H1 (cell line): ENCODE measurements at regions not wholly inside any gene's neighbourhood (a gene's known extent, or its start where the extent isn't known, plus 50 kb on each side); places are given as distances from the start of the nearest gene placed in this dataset.

Experiments used
- CTCF ChIA-PET: fragments of 300-600 bp; sonication (Branson Sonifier 250); formaldehyde crosslinking; loops from one replicate; lab custom pipeline; 2021; ENCODE audit not compliant: partially characterized antibody; lab: Charles Lee
- POLR2A ChIA-PET: fragments of 300-600 bp; sonication (Branson Sonifier 250); formaldehyde crosslinking; loops from one replicate; lab custom pipeline; 2021; ENCODE audit warnings: inconsistent platforms; ENCODE audit not compliant: partially characterized antibody; lab: Charles Lee
- DNase-seq, 2 experiments: peaks; one replicate each; pipeline versions ENCODE4 v3.0.0 to v3.0.0-alpha.2; 2010 to 2022; ENCODE audit warnings: low spot score in 2 of 2, low read depth in 1 of 2, mixed read lengths in 1 of 2
- FAIRE-seq: peaks from 2 replicates; lab custom pipeline; 2011; peaks lifted over from hg19 to GRCh38; lab: Jason Lieb, UNC
- H2AFZ ChIP-seq: 2 replicates; pipeline ENCODE4 v1.8.1; 2012; ENCODE audit warnings: low read length, inconsistent platforms
- H2AK5ac ChIP-seq: 2 replicates; pipeline ENCODE4 v1.6.1; 2013; ENCODE audit warnings: low read depth, low read length
- H2BK120ac ChIP-seq: replicated peaks from 2 replicates; pipeline ENCODE3; 2013; ENCODE audit warnings: low read depth, low read length, inconsistent platforms
- H2BK12ac ChIP-seq: 2 replicates; pipeline ENCODE4 v1.6.1; 2013; ENCODE audit warnings: low read depth, low read length
- H2BK15ac ChIP-seq: 2 replicates; pipeline ENCODE4 v1.6.1; 2013; ENCODE audit warnings: low read length
- H2BK20ac ChIP-seq: 2 replicates; pipeline ENCODE4 v1.6.1; 2013; ENCODE audit warnings: low read length
- H2BK5ac ChIP-seq: 2 replicates; pipeline ENCODE4 v1.6.1; 2013; ENCODE audit warnings: low read depth, low read length
- H3K14ac ChIP-seq: 2 replicates; pipeline ENCODE4 v1.6.1; 2013; ENCODE audit warnings: inconsistent platforms; ENCODE audit not compliant: insufficient read length
- H3K18ac ChIP-seq: 2 replicates; pipeline ENCODE4 v1.6.1; 2013; ENCODE audit warnings: low read length; ENCODE audit errors: extremely low read depth
- H3K23ac ChIP-seq: 2 replicates; pipeline ENCODE4 v1.6.1; 2013; ENCODE audit warnings: inconsistent platforms; ENCODE audit not compliant: insufficient read length
- H3K23me2 ChIP-seq: 2 replicates; pipeline ENCODE4 v1.6.1; 2013; ENCODE audit warnings: low read depth, low read length
- H3K27ac ChIP-seq: 2 replicates; pipeline ENCODE4 v1.6.1; 2011; ENCODE audit warnings: low read depth, low read length, inconsistent platforms
- H3K27me3 ChIP-seq, 4 experiments: replicated peaks in 1 of 4; 1 replicate in 1 of 4; 2 replicates in 3 of 4; pipeline versions ENCODE4 v1.6.1 to v1.8.1; 2011 to 2013; ENCODE audit warnings: low read length in 3 of 4, mild to moderate bottlenecking in 3 of 4, inconsistent platforms in 2 of 4, mixed read lengths in 2 of 4, moderate library complexity in 1 of 4; ENCODE audit not compliant: control insufficient read depth in 3 of 4, insufficient read depth in 3 of 4; ENCODE audit errors: extremely low read depth in 1 of 4
- H3K36me3 ChIP-seq, 4 experiments: 2 replicates each; pipeline versions ENCODE4 v1.6.1 to v1.8.1; 2011 to 2013; ENCODE audit warnings: mild to moderate bottlenecking in 4 of 4, low read length in 3 of 4, moderate library complexity in 2 of 4, control low read depth in 1 of 4, inconsistent platforms in 1 of 4; ENCODE audit not compliant: insufficient read depth in 4 of 4, control insufficient read depth in 2 of 4
- H3K4ac ChIP-seq: replicated peaks from 2 replicates; pipeline ENCODE3; 2013; ENCODE audit warnings: low read length, low read depth, mixed read lengths, inconsistent platforms; ENCODE audit not compliant: insufficient read length
- H3K4me1 ChIP-seq, 4 experiments: replicated peaks in 1 of 4; 1 replicate in 1 of 4; 2 replicates in 3 of 4; pipeline versions ENCODE4 v1.6.1 to v1.8.1; 2011 to 2013; ENCODE audit warnings: low read length in 3 of 4, inconsistent platforms in 2 of 4, mixed read lengths in 1 of 4; ENCODE audit not compliant: insufficient read depth in 4 of 4, control insufficient read depth in 3 of 4
- H3K4me2 ChIP-seq, 2 experiments: 2 replicates each; pipeline versions ENCODE4 v1.6.1 to v1.8.1; 2011 to 2013; ENCODE audit warnings: low read depth in 2 of 2, low read length in 2 of 2, control low read depth in 1 of 2, inconsistent platforms in 1 of 2, mild to moderate bottlenecking in 1 of 2; ENCODE audit not compliant: insufficient read depth in 1 of 2
- H3K4me3 ChIP-seq, 4 experiments: fragments of 200-600, 300-600 bp in 1 of 4; sonication (generic), shearing (Covaris generic), sonication (Bioruptor Twin) in 1 of 4; 2 replicates each; pipeline versions ENCODE4 v1.5.1 to v1.8.1; 2011 to 2016; ENCODE audit warnings: low read length in 4 of 4, low read depth in 3 of 4, control low read depth in 2 of 4, inconsistent platforms in 2 of 4, mild to moderate bottlenecking in 2 of 4, mixed read lengths in 1 of 4, moderate library complexity in 1 of 4; ENCODE audit not compliant: insufficient read depth in 2 of 4; ENCODE audit errors: extremely low read depth in 1 of 4
- H3K56ac ChIP-seq: replicated peaks from 2 replicates; pipeline ENCODE3; 2013; ENCODE audit warnings: low read depth, mild to moderate bottlenecking, mixed read lengths, low read length, inconsistent platforms; ENCODE audit not compliant: insufficient read length
- H3K79me1 ChIP-seq: 2 replicates; pipeline ENCODE4 v1.6.1; 2013; ENCODE audit warnings: low read depth, low read length, control low read depth
- H3K79me2 ChIP-seq, 2 experiments: 2 replicates each; pipeline versions ENCODE4 v1.6.1 to v1.8.1; 2012 to 2013; ENCODE audit warnings: low read length in 2 of 2, mild to moderate bottlenecking in 2 of 2, inconsistent platforms in 1 of 2; ENCODE audit not compliant: insufficient read depth in 2 of 2, control insufficient read depth in 1 of 2
- H3K9ac ChIP-seq, 4 experiments: replicated peaks in 1 of 4; 1 replicate in 1 of 4; 2 replicates in 3 of 4; pipeline versions ENCODE4 v1.6.1 to v1.8.1; 2011 to 2013; ENCODE audit warnings: low read depth in 3 of 4, low read length in 3 of 4, control low read depth in 2 of 4, mild to moderate bottlenecking in 2 of 4, moderate library complexity in 2 of 4, inconsistent platforms in 1 of 4; ENCODE audit errors: extremely low read depth in 1 of 4
- H3K9me3 ChIP-seq, 2 experiments: 2 replicates each; pipeline versions ENCODE4 v1.6.1 to v1.8.1; 2012 to 2013; ENCODE audit warnings: mild to moderate bottlenecking in 2 of 2, moderate library complexity in 2 of 2, control low read depth in 1 of 2, inconsistent platforms in 1 of 2, low read depth in 1 of 2, low read length in 1 of 2, mixed read lengths in 1 of 2; ENCODE audit not compliant: insufficient read depth in 2 of 2
- H4K20me1 ChIP-seq, 2 experiments: replicated peaks in 1 of 2; 2 replicates each; pipeline versions ENCODE3 to v1.8.1; 2011 to 2013; ENCODE audit warnings: inconsistent platforms in 2 of 2, low read length in 2 of 2, mild to moderate bottlenecking in 1 of 2; ENCODE audit not compliant: insufficient read depth in 2 of 2, control insufficient read depth in 1 of 2
- H4K5ac ChIP-seq: 2 replicates; pipeline ENCODE4 v1.6.1; 2013; ENCODE audit warnings: low read length, low read depth, mixed read lengths, inconsistent platforms; ENCODE audit not compliant: insufficient read length
- H4K8ac ChIP-seq: 2 replicates; pipeline ENCODE4 v1.8.0; 2013; ENCODE audit warnings: mild to moderate bottlenecking, moderate library complexity, low read length, inconsistent platforms; ENCODE audit not compliant: insufficient read depth; ENCODE audit errors: extremely low read depth
- H4K91ac ChIP-seq: replicated peaks from 2 replicates; pipeline ENCODE3; 2013; ENCODE audit warnings: low read length, mixed read lengths, inconsistent platforms; ENCODE audit not compliant: insufficient read length
- ASH2L ChIP-seq: fragments of 200-600, 300-600 bp; sonication (generic); IDR thresholded peaks from one replicate; pipeline ENCODE4 v1.7.1; 2017; ENCODE audit warnings: low read length
- ATF2 ChIP-seq: IDR thresholded peaks from 2 replicates; pipeline ENCODE4 v1.6.1; 2012; ENCODE audit warnings: low read length, inconsistent platforms
- BCL11A ChIP-seq, 2 experiments: IDR thresholded peaks; one replicate each; pipeline ENCODE4 v1.6.1; 2011; ENCODE audit warnings: low read depth in 2 of 2, low read length in 2 of 2, mild to moderate bottlenecking in 2 of 2
- CBX8 ChIP-seq: fragments of 300-800, 300-1000 bp; sonication (generic); IDR thresholded peaks from 2 replicates; pipeline ENCODE4 v1.7.1; 2016; ENCODE audit warnings: low read depth, low read length, borderline replicate concordance
- CREB1 ChIP-seq: IDR thresholded peaks from 2 replicates; pipeline ENCODE4 v1.6.1; 2012; ENCODE audit warnings: inconsistent platforms
- EZH2 ChIP-seq: fragments of 200-600 bp; sonication (generic); IDR thresholded peaks from 2 replicates; pipeline ENCODE4 v1.7.1; 2012; ENCODE audit warnings: low read depth, mild to moderate bottlenecking, moderate library complexity, low read length, inconsistent platforms; ENCODE audit not compliant: severe bottlenecking
- JUND ChIP-seq: IDR thresholded peaks from 2 replicates; pipeline ENCODE4 v1.6.1; 2011; ENCODE audit warnings: mild to moderate bottlenecking, improper control_type of control experiment, low read length
- PHF8 ChIP-seq: fragments of 200-600 bp; sonication (generic); conservative IDR thresholded peaks from 2 replicates; pipeline ENCODE4 v1.7.1; 2012; ENCODE audit warnings: low read depth, mild to moderate bottlenecking, inconsistent platforms, low read length, moderate library complexity
- RAD21 ChIP-seq, 2 experiments: IDR thresholded peaks in 1 of 2; conservative IDR thresholded peaks in 1 of 2; 2 replicates each; pipeline ENCODE4 v1.6.1; 2011; ENCODE audit warnings: low read depth in 2 of 2, low read length in 2 of 2, improper control_type of control experiment in 1 of 2, inconsistent platforms in 1 of 2, mild to moderate bottlenecking in 1 of 2, moderate library complexity in 1 of 2
- RNF2 ChIP-seq: fragments of 200-900, 300-1000 bp; sonication (generic); IDR thresholded peaks from 2 replicates; pipeline ENCODE4 v1.7.1; 2016; ENCODE audit warnings: borderline replicate concordance, low read depth, mild to moderate bottlenecking, antibody characterized with exemption, low read length; ENCODE audit not compliant: poor library complexity, severe bottlenecking; ENCODE audit errors: missing control alignments
- TAF7 ChIP-seq: optimal IDR thresholded peaks from 2 replicates; pipeline ENCODE3; 2011; ENCODE audit warnings: low read depth, mild to moderate bottlenecking, inconsistent platforms, low read length, moderate library complexity, borderline replicate concordance
- TBP ChIP-seq: IDR thresholded peaks from 2 replicates; pipeline ENCODE4 v1.6.1; 2011; ENCODE audit warnings: low read depth, low read length, improper control_type of control experiment
- TCF12 ChIP-seq: IDR thresholded peaks from 2 replicates; pipeline ENCODE4 v1.6.1; 2011; ENCODE audit warnings: low read depth, mild to moderate bottlenecking, low read length
- WGBS, 2 experiments: shearing (Covaris generic) in 1 of 2; methylation state at CpG; one replicate each; pipeline versions ENCODE4 v1.1.6 to v1.1.7; 2013 to 2015; ENCODE audit warnings: low lambda C conversion rate in 2 of 2, mixed read lengths in 2 of 2, inconsistent platforms in 1 of 2, low coverage in 1 of 2, missing lambda C conversion rate in 1 of 2; ENCODE audit not compliant: insufficient replicate concordance in 2 of 2, insufficient coverage in 1 of 2, insufficient read length in 1 of 2; ENCODE audit errors: extremely low coverage in 1 of 2, missing lambda C conversion rate in 1 of 2; 5-methylcytosine and 5-hydroxymethylcytosine counted together

DNA sequence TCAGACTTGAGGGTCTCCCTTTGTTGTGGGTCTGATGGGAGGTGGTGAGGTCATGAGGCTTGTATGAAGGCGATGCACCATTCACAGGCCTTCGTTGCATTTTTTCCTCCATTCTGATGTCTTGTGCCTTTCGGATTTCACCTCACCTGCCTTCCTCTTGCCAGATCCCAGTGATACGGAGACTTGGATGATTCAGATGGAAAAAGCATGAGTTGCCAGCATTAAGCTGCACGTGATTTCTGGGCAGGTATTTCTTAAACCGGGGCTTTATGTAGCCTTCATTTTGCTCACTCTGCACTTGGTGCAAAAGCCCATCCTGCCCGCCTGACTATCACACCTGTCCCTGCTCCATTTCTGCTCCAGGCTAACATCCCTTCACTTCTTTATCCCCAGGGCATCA lies 216.7 kb downstream of the SNX19 start:
- Histone ChIP-seq H4K91ac (no peak overlapping the region), H3K23ac (no peak overlapping the region), H3K27ac (no peak overlapping the region), H4K20me1 (no peaks in the 10 kb centered on the region), H2AK5ac (no peak overlapping the region), H3K4me2 (no peak overlapping the region), H3K4me3 (no peak overlapping the region), H3K4me1 (no peaks in the 10 kb centered on the region), H2BK20ac (no peak overlapping the region), H3K9ac (no peak overlapping the region), H2BK12ac (no peak overlapping the region)
- DNase-seq: no peak
- no peak for FAIRE-seq
- POLR2A ChIA-PET: no interaction called here
- WGBS, 2 experiments: 87% methylated on average over 7 of the region's 7 CpGs; no CpG with 5 or more reads in 1 of the 2 experiments
- TF ChIP-seq RNF2 (no peak), TCF12 (no peak), ASH2L (no peak), CBX8 (no peak), CREB1 (no peak), JUND (no peak), TBP (no peak), RAD21 (IDR thresholded peaks at IDR 0.05 in 1 of 2, conservative IDR thresholded peaks at IDR 0.05 in 1 of 2; ENCODE audit: low read depth in 2 of 2, low read length in 2 of 2) (no peak), BCL11A (IDR thresholded peaks at IDR 0.05; ENCODE audit: low read depth in 2 of 2, low read length in 2 of 2) (no peak), PHF8 (no peak), ATF2 (no peak), TAF7 (no peak), EZH2 (no peak)
- TF ChIP-seq, all 59 proteins: peak for 0
- Histone ChIP-seq H3K36me3 (no peaks in the 10 kb centered on the region), H2BK15ac (no peak overlapping the region), H3K27me3 (no peaks in the 10 kb centered on the region), H3K14ac (no peak overlapping the region), H3K18ac (no peak overlapping the region), H2BK5ac (no peak overlapping the region), H3K79me1 (no peaks in the 10 kb centered on the region), H2BK120ac (no peak overlapping the region), H2AFZ (no peak overlapping the region), H4K5ac (no peak overlapping the region), H3K56ac (no peak overlapping the region), H4K8ac (no peak overlapping the region), H3K23me2 (no peaks in the 10 kb centered on the region), H3K9me3 (no peaks in the 10 kb centered on the region), H3K4ac (no peak overlapping the region), H3K79me2 (no peaks in the 10 kb centered on the region)
- CTCF ChIA-PET: interaction anchor here (1.1 to 2.0 kb wide), 3 partner anchors 25 to 162 kb away, joined by 3 to 7 read pairs (median 4); no protein-coding TSS in a partner anchor
